BE2C (cell line): ENCODE measurements at regions not wholly inside any gene's neighbourhood (a gene's known extent, or its start where the extent isn't known, plus 50 kb on each side); places are given as distances from the start of the nearest gene placed in this dataset.

Experiments used
- DNase-seq: peaks from one replicate; pipeline ENCODE4 v3.0.0-alpha.2; 2020
- H3K27me3 ChIP-seq: fragments of 250-450 bp; sonication (Bioruptor Pico); 2 replicates; pipeline ENCODE4 v1.5.1; 2020; ENCODE audit warnings: mild to moderate bottlenecking
- H3K36me3 ChIP-seq: fragments of 250-450 bp; sonication (Bioruptor Pico); 2 replicates; pipeline ENCODE4 v1.5.1; 2020; ENCODE audit warnings: mild to moderate bottlenecking
- H3K4me1 ChIP-seq: fragments of 250-450 bp; sonication (Bioruptor Pico); 2 replicates; pipeline ENCODE4 v1.5.1; 2020
- H3K4me3 ChIP-seq: 2 replicates; pipeline ENCODE4 v1.5.1; 2011; ENCODE audit warnings: low read depth, low read length
- H3K9me3 ChIP-seq: fragments of 250-450 bp; sonication (Bioruptor Pico); 2 replicates; pipeline ENCODE4 v1.5.1; 2020
- CTCF ChIP-seq: IDR thresholded peaks from 2 replicates; pipeline ENCODE4 v1.5.1; 2012; ENCODE audit warnings: mild to moderate bottlenecking, low read depth, low read length

- Histone ChIP-seq H3K4me1 (no peaks in the 10 kb centered on the region), H3K27me3 (no peaks in the 10 kb centered on the region), H3K36me3 (no peaks in the 10 kb centered on the region), H3K9me3 (no peaks in the 10 kb centered on the region), H3K4me3 (no peak overlapping the region)
- no peak for TF ChIP-seq CTCF
- no peak for DNase-seq
Measured at GRCh38 chr5:24923400-24923799, 278.6 kb upstream of the CDH10 start.

GRCh38 chr5:24918676-24919075 lies 273.9 kb upstream of the CDH10 start:
- Histone ChIP-seq H3K27me3 (no peaks in the 10 kb centered on the region), H3K36me3 (no peaks in the 10 kb centered on the region), H3K4me1 (no peaks in the 10 kb centered on the region), H3K9me3 (no peaks in the 10 kb centered on the region), H3K4me3 (no peak overlapping the region)
- no peak for DNase-seq
- TF ChIP-seq CTCF: no peak

GRCh38 chr5:24916863-24917262 lies 272.1 kb upstream of the CDH10 start:
- no peak for DNase-seq
- no peaks in the 10 kb centered on the region for H3K9me3 ChIP-seq
- no peak overlapping the region for H3K4me3 ChIP-seq
- H3K4me1 ChIP-seq: no peaks in the 10 kb centered on the region
- H3K36me3 ChIP-seq: no peaks in the 10 kb centered on the region
- TF ChIP-seq CTCF: no peak
- H3K27me3 ChIP-seq: no peaks in the 10 kb centered on the region

- H3K36me3 ChIP-seq: no peaks in the 10 kb centered on the region
- no peak overlapping the region for H3K4me3 ChIP-seq
- no peaks in the 10 kb centered on the region for H3K9me3 ChIP-seq
- H3K27me3 ChIP-seq: no peaks in the 10 kb centered on the region
- no peaks in the 10 kb centered on the region for H3K4me1 ChIP-seq
- no peak for TF ChIP-seq CTCF
- no peak for DNase-seq
Measured at GRCh38 chr5:24909210-24909609, 264.4 kb upstream of the CDH10 start.

GRCh38 chr5:24906689-24907088 lies 261.9 kb upstream of the CDH10 start:
- Histone ChIP-seq H3K9me3 (no peaks in the 10 kb centered on the region), H3K4me1 (no peaks in the 10 kb centered on the region), H3K4me3 (no peak overlapping the region), H3K36me3 (no peaks in the 10 kb centered on the region), H3K27me3 (no peaks in the 10 kb centered on the region)
- no peak for TF ChIP-seq CTCF
- no peak for DNase-seq

- H3K27me3 ChIP-seq: no peaks in the 10 kb centered on the region
- TF ChIP-seq CTCF: no peak
- H3K36me3 ChIP-seq: no peaks in the 10 kb centered on the region
- DNase-seq: no peak
- no peaks in the 10 kb centered on the region for H3K9me3 ChIP-seq
- no peaks in the 10 kb centered on the region for H3K4me1 ChIP-seq
- H3K4me3 ChIP-seq: no peak overlapping the region
Measured at GRCh38 chr5:24904981-24905517, 260.3 kb upstream of the CDH10 start.
